ELR (cell line): ENCODE measurements at regions not wholly inside any gene's neighbourhood (a gene's known extent, or its start where the extent isn't known, plus 50 kb on each side); places are given as distances from the start of the nearest gene placed in this dataset.

Experiments used
- DNase-seq: peaks from one replicate; pipeline ENCODE4 v3.0.0-alpha.2; 2015; ENCODE audit warnings: low read depth

DNA sequence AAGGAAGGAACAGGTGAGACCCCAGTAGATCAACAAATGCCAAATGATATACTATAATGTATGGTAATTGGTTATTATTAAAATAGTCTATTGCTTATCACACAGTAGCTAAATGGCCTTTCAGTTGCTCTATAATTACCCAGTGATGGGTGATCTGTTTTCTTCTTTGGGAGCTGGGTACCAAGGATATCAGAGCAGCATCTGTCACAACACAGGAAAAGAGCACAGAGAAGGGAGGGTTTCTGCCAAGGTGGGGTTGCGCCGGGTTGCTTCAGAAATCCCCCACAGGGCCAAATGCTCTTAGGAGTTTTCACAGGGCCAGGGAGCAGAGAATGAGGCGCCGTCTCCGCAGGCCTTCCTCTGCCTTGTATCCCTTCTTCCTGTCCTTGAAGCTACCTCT, 469.4 kb downstream of the INSC start:
- DNase-seq = no peak

DNA sequence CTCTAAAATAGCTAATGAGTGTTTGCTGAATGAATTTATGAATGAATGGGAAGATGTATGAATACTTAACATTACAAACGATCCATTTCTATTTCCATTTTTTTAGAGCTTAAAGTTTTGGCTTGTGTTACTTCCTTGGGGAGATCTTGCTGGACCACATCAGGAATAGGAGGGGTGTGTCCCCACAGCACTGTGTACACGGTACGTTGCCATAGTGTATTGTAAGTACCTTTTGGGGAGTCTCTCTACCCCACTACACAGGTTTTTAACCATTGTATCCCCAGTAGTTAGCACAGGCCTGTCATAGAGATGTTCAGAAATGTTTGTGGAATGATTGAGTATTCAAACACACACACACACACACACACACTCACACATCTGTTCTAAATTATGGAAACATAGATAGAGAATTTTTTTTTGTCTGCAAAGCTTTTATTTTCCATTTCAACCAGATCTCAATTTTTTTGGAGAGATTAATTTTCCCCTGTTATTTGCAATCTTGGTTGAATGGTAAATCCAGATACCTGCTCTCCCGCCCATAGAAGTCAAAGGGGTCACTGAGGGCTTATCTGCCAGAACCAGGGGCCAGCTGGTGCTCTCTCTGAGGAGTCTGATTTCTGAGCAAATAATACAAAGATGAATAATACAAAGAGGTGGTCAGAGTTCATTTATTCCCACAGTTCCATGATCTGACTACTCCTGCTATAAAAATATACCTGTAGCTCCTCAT, 471.0 kb downstream of the INSC start:
- no peak for DNase-seq

DNA sequence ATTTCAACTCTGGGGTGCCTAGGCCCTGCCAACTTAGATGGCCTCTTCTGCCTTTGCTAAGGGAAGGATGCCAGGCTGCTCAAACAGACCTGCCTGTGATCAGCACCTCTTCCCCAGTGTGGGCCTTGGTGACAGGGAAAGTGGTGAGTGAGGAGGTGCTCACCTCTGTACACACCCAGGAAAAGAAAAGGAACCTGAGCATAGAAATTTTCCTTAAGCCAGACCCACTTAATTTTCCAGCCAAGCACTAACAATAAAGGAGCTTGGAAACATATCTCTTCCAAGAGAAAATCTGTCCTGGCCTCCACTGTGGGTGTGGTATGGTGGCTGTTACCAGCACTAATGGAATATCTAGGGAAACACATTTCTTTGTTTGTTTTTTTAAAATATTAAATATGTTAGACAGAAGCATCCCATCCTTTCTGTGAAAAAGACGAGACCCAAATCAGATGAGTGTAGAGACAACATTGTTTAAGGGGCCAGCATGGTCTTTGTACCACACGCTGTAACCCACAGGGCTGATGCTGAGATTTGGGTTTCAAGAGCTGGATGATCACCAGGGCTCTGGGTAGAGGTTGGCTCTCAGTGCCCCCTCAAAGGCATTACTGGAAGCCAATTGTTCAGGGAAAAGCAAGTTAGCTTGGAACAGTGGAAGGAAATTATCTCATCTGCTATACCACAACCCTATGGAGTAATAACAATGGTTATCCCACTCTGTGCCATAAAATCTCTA, 472.2 kb downstream of the INSC start:
- DNase-seq = no peak

DNA sequence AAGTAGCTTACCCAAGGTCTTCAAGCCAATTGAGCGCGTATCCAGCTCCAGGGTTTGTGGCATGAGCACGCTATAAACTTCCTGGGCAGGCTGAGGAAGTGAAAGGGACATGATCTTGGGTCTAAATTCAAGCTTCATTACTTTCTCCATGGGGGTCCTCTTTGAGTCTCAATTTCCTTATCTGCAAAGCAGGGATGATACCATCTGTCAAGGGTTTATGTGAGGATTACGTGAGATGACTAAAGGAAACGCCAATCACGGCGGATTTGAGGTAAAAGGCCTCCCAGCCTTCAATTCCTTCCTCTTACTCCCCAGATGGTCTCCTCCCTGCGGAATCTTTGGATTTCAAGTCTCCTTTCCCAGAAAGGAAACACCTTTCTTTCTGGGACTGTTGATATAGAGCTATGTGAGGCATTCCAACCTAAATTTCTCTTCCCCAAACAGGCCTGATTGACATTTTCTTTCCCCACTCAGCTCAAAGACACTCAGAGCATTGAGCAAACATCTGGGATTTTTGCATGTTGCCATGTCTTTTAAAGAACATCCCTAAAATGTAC, 474.4 kb downstream of the INSC start:
- no peak for DNase-seq

DNA sequence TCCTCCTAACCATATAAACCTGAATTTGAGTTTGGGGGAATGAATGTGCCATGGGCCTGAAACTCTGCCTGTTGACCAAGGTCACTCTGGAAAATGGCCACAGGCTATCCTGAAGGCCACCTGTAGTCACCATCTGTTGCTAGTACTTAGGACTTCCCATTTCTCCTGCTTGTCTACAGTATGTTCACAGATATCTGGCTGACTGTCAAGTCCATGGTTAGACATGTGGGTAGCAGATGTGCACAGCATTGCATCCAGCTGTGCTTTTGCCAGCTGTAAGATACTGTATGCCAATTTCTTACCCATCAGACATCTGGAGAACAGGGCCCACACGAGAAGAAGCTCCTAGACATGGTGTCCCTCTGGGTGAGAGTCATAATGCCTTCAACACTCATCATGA, 475.4 kb downstream of the INSC start:
- DNase-seq = no peak

DNA sequence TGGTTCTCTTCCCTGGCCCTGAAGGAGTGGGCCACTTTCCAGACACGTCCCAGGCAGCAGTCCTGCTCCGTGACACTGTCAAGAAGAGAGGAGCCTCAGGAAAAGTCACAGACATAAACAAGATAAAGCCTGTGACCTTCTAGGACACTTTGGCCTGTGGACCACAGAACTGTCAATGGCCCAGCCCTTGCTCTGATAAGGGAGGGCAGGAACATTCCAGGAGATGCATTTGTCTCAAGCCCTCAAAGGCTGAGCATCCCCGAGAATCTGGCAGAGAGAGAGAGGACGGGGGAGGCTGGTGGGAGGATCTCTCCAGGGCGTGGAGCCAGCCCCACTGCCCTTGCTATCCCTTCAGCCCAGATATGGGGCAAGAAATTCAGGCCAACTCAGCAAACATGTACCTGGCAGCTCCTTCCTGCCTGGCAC, 476.4 kb downstream of the INSC start:
- DNase-seq = no peak

DNA sequence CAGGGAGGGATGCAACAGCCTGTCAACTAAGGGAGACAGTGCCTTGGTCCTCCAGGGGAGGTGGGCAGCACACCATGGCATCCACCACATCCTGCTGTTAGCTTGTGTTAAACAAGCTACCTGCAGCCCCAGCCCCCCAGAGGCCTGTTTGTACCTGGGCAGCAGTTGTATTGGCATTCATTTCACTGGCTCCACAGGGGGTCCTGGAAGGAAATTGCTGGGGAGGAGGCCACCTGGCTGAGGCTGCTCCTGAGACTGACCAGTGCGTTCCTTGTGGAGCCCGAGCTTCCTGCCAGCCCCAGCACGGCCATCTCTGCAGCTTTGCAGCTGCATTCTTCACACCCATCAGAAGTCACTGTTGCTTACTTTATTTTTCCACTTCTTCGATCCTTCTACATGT, 479.9 kb downstream of the INSC start:
- DNase-seq = no peak

DNA sequence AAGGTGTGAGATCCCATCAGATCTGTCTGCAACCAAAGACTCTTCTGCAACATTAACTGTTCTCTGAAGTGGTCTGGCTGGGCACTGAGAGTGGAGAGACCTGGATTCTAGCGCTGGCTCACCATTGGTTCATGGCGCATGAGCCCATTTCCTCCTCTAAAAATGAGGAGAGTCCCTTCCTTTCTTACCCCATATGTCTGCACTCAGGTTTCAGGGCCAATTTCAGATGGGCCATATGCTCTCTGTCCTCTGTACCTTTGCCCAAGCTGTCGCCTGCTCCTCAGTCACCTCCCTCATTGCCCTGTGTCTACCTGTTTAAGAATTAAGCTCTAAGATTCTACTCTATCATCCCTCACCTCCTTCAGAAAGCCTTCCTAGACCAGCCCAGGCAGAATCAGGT, 484.7 kb downstream of the INSC start:
- no peak for DNase-seq

DNA sequence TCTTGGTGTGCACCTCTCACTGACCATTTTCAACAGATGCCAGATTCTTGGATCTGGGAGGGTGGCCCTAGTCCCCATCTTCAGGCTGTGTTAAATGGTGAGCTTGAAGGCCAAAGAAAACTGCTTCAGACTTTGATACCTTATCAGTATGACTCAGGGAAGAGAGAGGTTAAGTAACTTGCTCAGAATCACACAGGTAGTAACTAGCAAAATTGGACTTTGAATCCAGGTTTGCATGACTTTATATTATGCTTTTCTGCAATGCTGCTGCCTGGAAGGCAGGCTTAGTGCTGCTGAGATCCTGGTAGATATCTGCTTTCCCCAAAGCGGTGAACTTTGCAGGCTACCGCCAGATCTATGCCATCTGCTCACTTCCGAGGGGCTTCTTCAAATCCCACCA, 487.3 kb downstream of the INSC start:
- DNase-seq = no peak

DNA sequence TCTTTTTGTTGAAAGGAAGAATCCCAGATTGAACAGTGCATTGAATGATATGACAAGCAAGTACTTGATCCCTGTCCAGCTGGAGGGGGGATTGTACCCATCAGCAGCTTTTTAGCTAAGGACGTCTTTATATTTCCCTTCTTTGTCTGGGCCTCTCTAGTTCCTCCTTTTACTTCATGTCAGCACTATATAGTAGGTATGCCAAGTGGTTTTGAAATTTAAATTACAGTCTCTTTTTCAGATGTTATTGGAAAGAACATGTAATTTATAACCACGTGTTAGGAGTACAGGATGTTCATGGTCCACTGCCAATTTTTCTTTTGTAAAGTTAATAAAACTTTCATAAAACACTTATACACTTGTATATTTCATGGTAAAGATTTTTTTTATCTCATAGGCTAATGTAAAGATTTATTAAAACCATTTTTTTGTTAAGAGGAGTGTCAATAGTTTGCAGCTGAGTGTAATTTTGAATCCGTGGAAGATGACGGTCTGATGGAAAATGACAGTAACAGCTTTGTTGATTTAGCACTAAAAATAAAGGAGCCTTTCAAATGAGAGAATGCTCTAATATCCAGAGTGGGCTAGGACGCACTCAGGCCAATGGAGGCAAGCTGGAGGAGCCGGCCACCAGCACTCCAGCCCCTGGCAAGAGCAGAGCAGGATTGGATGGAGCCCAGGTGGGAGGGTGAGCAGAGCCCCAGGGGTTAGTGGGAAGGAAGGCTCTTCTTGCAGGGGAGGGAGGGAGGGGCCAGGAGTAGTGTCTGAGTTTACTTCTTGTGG, 488.3 kb downstream of the INSC start:
- no peak for DNase-seq

DNA sequence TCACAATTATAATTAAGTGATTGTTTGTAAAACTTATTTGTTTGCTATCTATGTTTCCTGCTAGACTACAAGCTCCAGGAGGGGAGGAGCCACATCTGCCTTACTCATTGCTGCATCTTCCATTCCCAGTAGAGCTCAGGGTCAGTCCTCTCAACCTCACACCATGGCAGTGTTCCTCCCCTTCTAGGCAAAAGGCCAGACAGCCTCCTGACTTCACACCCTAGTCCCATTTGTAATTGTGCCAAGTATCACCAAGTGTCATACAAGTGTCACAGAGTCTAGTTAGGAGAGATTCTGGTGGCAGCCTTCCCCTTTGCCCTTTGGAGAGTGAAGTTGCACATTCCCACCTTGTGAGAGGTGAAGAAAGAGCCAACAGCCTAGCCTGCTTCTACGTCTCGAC, 490.4 kb downstream of the INSC start:
- no peak for DNase-seq

DNA sequence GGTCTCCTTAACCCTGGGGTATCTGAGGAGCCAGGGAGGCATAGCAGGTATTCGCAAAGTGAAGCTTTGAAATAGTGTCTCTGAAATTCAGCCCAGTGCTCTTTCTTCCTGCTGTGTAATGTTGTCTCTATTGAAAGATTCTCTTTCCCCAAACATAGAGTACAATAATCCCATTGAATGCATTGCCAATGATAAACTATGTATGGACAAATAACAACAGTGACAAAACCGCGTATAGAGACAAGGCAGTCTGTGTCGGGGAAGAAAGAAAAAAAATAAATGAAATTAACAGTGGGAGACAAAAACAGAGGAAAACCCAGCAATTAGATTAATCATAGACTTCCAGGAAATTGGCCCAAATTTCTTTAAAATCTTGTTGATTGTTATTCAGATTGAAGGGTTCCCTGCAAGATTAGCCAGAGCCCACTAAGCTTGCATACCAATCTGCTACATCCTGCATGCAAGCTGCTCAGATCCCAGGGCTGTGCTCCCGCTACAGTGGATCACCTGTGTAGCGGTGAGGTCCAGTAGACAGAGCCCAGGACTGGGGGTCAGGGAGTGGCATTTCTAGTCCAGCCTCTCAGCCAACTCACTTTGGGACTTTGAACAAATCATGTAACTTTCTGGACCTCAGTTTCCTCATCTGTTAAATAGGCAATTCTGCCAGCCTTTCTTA, 492.8 kb downstream of the INSC start:
- DNase-seq = no peak

DNA sequence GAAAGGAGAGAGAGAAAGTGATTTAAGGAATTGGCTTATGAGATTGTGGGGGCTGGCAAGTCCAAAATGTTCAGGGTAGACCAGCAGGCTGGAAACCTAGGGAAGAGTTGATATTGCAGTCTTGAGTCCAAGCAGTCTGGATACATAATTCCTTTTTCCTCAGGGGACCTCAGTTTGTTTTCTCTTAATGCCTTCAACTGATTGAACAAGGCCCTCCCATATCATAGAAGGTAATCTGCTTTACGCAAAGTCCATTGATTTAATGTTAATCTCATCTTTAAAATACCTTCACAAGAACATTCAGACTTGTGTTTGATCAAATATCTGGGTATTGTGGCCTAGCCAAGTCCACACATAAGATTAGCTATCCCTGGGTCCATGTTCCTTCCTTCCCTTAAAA, 494.7 kb downstream of the INSC start:
- no peak for DNase-seq

DNA sequence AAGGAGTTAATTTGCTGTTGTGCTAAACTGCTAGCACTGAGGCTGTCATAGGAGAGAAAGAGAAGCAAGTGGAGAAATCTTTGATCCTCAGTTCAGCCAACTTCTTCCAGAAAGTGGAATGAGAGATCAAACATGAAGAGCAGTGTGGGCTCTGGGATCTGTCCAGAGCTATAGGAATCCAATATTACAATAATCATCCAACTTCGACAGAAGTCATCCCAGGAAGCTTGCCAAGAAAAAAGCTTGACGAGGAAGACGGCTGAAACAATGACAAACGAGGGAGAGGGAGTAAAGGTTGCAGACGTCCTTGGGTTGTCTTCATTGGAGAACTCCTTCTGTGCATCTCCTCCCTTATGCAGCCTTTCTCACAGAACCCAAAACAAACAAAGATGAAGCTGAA, 496.2 kb downstream of the INSC start:
- DNase-seq = no peak

DNA sequence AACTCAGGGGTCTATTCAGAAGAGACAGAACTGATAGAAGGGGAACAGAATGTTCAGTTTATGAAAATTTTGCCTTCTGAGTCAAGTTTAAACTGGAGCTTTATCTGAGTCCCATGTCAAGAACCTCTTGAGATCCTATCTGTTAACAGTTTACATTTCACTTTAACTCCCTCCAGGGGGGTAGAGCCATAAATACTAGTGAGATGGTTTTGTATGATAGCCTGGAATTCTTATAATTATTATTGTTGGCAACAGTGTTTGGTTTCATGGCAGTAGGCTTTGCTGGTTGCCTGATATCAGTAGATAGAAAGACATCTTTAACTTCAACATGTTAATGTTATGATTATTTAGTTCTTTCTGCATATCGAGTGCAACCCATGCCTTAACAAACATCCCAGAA, 498.5 kb downstream of the INSC start:
- no peak for DNase-seq

DNA sequence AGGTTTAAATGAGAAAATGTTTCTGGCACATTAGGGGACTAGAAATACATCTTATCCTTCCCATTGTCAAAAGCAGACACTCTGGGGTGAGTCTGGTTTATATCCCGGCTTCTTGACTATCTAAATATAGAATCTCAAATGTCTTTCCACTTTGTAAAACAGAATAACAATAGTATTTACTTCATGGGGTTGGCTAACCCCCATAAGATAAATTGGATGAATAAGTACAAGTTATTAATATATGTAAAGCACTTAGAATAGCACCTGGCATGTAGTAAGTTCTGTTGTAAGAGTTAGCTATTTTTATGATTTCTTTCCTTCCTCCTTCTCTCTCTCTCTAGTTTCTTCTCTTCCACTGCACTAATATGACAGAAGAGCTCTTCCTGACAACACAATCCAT, 499.1 kb downstream of the INSC start:
- DNase-seq = no peak

DNA sequence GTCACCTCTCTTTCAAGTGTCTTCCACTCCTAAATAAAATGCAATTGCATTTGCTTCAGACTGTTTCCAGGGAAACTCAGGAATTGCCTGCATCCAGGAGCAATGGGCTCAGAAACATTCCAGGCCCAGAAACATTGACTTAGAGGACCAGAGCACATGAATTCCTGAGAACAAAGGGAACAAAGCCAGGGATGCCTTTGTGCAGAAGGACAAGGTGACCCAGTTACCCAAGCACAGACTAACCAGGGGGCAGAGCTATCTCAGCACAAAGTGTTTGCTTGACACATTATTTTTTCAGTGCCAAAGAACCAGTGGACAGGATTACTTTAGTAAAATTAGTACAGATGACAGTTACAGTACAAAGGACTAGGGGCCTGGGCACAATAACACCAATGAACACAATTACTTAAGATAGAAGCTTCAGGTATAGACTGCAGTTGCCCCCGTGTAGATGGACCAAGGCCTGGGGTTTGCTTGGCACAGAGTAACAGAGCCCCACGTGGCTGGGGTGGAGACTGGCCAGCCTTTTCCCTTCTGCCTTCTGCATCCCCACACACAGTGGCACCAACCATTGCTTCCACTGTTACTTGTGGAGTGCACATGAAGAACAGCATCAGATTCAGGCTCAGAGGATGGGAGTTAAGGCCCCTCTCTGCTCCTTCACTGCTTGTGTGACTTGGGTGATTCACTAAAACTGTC, 500.8 kb downstream of the INSC start:
- DNase-seq = no peak

DNA sequence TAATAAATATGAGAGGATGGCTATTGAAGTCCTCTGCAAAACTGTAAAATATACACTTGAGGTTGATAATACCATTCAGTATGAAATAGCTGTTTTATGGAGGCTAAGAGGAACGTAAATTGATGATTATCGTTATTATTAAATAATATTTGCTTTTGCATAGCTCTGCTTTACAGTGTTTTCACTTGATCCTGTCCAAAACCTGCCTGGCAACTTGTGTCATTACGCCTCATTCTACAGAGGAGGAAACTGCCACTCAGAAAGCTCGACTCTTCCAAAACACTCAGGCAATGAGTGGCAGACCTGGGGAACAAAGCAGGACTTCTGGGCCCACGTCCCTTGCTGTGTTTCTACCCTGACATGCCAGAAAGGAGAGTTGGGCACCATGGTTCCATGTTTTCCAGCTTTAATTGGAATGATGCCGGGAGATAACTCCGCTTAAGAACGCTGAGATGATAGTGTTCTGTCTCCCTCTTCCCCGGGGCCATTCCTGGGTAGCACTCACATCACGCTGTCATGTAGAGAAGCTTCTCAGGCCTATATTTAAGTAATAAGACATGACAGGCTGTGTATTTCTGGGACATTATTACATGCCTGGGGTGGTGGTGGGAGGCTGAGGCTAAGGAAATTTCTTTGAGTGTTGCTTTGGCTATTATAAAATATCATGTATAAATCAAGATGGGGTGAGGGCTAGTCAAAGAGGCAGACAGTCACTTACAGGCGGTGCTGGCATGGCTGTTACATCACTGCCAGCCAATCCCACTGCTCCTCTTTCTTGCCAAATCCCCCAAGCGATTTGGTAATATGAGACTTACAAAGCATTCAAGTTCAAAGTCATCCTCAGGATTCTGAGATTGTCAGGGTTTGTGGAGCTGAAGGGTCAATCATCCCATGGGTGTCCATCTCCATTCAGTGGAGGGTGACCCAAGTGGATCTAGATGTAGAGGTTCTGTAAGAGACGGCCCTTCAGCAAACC, 501.7 kb downstream of the INSC start:
- no peak for DNase-seq

DNA sequence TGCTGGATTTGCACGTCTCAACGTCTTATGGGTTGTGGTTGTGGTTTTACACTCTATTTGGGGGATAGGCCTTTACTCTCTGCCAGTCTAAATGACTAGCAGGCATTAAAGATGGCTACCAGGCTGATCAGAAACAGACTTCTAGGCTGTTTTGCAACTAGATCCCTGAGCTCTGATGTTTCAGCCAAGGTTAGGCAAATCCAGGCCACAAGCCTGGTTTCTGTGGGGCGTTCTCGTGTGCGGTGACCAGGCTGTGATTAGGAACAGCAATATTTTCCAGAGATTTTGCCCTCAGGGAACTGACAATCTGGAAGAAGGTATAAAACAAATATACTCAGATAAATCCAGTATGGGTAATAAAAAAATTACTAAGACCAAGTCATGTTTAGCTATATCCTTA, 502.4 kb downstream of the INSC start:
- no peak for DNase-seq

DNA sequence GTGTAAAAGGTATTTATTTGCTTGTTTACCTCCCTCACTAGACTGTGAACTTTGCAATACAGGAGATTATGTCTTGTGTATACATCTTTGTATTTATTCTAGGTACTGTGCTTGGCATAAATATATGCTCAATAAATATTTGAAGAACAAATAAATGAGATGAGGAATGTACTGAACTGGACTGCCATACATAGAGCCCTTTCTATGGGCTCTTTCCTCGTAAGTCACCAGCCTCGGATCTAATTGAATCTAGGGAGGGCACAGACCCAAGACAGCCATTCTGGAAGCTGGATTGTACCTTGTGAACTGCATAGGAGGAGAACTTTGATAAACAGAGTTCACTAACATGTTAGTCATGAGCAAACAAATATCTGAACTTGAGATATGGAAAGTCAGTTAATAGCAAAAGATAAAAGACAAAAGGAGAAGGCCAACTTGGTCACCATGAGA, 503.9 kb downstream of the INSC start:
- no peak for DNase-seq
